ENCODE measurements at regions not wholly inside any gene's neighbourhood (a gene's known extent, or its start where the extent isn't known, plus 50 kb on each side); places are given as distances from the start of the nearest gene placed in this dataset.

- in situ Hi-C loops (cut with HindIII; ENCODE audit: low pct_unique_long_range_greater_than_20kb, low sequenced_read_pairs): no loop called here
- DNase-seq (ENCODE audit: low read depth, low spot score): no peak
Observed at GRCh38 chr12:118575730-118576129, 199.4 kb downstream of the SUDS3 start.

DNA sequence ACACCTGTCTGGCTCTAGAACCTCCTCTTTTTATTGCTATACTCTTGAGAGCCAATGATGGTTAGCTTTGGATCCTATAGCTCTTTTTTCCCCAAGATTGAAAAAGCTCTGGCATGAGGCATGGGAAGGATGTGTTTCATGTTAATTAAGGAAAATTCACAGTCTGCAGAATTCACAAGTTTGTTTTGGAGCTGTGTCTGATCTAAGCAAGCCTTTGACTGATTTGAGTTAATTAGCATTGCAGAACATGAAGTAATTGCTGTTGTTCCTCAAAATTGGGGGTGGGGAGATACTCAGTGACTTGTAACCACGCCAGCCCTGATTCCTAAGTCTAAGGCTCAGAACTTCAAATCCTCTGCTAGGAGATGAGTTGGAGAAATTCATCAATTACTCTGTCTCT lies 205.0 kb downstream of the SUDS3 start:
- DNase-seq (ENCODE audit: low read depth, low spot score): no peak
- in situ Hi-C loops (cut with HindIII; ENCODE audit: low pct_unique_long_range_greater_than_20kb, low sequenced_read_pairs): no loop called here

- in situ Hi-C loops (cut with HindIII; ENCODE audit: low pct_unique_long_range_greater_than_20kb, low sequenced_read_pairs): no loop called here
- no peak for DNase-seq (ENCODE audit: low read depth, low spot score)
Observed at GRCh38 chr12:118582863-118583262, 206.5 kb downstream of the SUDS3 start.

GRCh38 chr12:118586433-118586832 lies 210.1 kb downstream of the SUDS3 start:
- no peak for DNase-seq (ENCODE audit: low read depth, low spot score)
- in situ Hi-C loops (cut with HindIII; ENCODE audit: low pct_unique_long_range_greater_than_20kb, low sequenced_read_pairs): no loop called here

- in situ Hi-C loops (cut with HindIII; ENCODE audit: low pct_unique_long_range_greater_than_20kb, low sequenced_read_pairs): no loop called here
- no peak for DNase-seq (ENCODE audit: low read depth, low spot score)
Observed at GRCh38 chr12:118589162-118589561, 212.8 kb downstream of the SUDS3 start.

DNA sequence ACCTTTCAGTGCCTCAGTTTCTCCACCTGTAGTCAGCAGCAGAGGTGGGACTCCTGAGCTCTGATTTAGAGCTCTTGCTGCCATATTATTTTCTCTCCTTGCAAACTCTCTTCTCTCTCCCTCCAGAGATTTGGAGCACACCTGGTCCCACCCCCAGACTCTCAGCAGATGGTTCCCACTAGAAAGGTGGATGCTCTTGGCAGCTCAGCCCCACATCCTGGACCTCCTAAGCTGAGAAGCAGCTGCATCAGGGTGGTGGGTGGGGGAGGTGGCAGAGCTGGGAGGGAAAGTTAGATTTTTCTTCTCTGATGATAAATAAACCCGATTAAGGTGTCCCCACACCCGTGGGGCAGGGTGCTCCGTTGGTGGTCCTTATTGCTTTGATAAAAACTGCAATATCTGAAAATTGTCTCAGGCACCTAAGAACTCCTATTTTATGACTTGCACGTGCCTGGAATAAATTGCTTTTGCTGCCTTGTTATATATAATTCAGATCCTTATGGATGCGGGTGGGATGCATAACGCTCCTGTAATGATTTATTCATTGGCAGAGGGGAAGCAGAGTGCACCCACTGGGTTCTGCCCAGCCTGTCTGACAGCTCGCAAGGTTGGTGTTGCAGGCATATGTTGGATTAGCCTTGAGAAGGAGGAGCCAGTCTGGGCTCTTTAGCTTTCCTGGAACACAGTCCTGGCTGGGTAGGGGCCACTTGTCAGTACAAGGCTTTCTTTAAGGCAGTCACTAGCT lies 214.2 kb downstream of the SUDS3 start:
- no peak for DNase-seq (ENCODE audit: low read depth, low spot score)
- in situ Hi-C loops (cut with HindIII; ENCODE audit: low pct_unique_long_range_greater_than_20kb, low sequenced_read_pairs): no loop called here

DNA sequence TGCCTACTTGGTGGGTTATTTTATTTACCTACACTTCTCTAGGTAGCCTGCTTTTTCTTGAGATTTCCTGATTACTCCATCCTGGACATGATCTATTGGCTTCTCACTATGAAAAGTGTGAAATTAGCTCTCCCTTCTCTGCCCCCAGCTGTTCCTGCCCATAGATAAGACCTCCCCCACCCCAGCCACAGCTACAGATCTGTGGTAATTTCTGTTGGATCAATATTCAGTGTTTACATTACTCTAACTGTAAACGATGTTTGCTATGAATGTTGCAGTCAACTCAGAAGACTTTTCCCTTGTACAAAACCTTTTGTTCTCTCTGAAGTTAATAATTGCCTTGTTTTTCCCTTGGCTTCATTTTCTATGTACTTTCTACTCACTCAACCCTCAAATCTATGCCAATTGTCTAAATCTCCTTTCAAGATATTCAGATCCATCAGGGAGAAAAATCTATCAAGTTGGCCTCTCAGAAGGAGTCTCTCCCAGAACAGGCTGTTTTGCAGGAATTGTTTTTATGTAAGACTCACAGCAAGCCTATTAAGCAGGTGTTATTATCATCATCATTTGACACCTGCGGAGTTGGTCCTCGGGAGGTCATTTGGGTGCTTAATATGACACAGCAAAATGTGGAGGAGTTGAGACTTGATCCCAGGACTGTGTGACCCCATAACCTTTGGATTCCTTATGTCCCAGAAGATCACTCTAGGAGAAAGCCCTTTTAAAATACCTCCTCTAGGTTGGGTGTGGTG lies 227.4 kb downstream of the SUDS3 start:
- in situ Hi-C loops (cut with HindIII; ENCODE audit: low pct_unique_long_range_greater_than_20kb, low sequenced_read_pairs): no loop called here
- no peak for DNase-seq (ENCODE audit: low read depth, low spot score)

DNA sequence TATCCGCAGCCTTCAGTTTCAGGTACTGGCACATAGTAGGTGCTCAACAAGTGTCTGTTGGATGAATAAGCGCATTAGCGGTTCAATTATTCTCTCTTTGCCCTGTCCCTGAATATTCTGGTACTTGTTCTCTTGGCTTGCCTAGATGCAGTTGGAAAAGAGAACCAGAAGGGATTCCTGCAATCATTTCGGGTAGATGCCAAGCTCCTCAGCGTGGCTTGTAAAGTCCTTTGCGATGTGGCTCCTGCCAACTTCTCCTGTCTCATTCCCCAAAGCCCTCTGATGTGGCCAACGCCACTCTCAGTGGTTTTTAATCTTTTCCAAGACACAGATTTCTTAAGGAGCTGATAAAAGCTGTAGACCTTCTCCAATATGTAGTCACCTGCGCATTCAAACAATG lies 230.3 kb downstream of the SUDS3 start:
- in situ Hi-C loops (cut with HindIII; ENCODE audit: low pct_unique_long_range_greater_than_20kb, low sequenced_read_pairs): no loop called here

GRCh38 chr12:118607831-118608230 lies 231.5 kb downstream of the SUDS3 start:
- in situ Hi-C loops (cut with HindIII; ENCODE audit: low pct_unique_long_range_greater_than_20kb, low sequenced_read_pairs): no loop called here

More for the DNA sequence above, 230.3 kb downstream of the SUDS3 start:
- DNase-seq (ENCODE audit: low read depth, low spot score): no peak

DNA sequence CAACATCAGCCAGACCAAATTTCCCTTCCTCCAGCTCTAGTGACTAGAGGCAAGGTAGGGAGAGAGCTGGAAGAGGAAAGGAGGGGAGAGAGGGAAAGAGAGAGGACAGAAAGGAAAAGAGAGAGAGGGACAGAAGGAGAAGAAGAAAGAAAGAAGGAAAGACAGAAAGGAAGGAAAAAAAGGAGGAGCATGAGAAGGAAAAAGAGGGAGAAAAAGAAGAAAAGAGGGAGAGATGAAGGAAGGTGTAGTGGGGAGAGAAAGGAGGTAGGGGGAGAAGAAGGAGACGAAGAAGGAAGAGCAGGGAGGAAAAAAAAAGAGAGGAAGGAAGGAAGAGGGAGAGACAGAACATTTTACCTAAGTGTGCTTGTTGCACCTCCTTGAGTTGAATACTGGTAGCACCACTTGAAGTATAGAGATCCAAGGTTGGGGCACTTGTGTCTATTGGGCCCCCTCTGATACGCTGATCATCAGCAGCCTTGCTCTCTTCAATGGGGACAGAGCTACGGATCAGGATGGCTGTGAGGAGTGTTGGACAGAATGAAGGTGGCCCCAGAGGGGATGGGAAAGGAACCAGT lies 232.5 kb downstream of the SUDS3 start:
- peak; percentile 9 for DNase-seq (ENCODE audit: low read depth, low spot score)
- in situ Hi-C loops (cut with HindIII; ENCODE audit: low pct_unique_long_range_greater_than_20kb, low sequenced_read_pairs): no loop called here

More at GRCh38 chr12:118607831-118608230, 231.5 kb downstream of the SUDS3 start:
- DNase-seq (ENCODE audit: low read depth, low spot score): no peak

- no peak for DNase-seq (ENCODE audit: low read depth, low spot score)
- in situ Hi-C loops (cut with HindIII; ENCODE audit: low pct_unique_long_range_greater_than_20kb, low sequenced_read_pairs): no loop called here
Observed at GRCh38 chr12:118611295-118611694, 234.9 kb downstream of the SUDS3 start.

DNA sequence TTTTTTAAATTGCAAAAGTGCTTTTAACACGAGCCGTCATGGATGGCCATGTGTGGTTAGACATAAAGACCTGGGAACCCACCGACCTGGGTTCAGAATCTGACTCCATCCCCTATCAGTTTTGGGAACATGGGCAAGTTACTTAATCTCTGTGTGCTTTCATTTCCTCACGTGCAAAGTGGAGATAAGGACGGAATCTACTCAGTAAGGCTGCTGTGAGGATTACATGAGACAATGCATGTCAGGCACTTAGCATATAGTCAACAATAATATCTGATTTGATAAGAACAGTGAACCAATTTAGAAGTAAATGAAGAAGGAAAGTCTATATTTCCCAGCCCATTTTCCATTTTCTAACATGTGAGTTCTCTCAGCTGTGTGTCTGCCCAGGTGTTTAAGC lies 235.4 kb downstream of the SUDS3 start:
- in situ Hi-C loops (cut with HindIII; ENCODE audit: low pct_unique_long_range_greater_than_20kb, low sequenced_read_pairs): no loop called here
- DNase-seq (ENCODE audit: low read depth, low spot score): no peak

DNA sequence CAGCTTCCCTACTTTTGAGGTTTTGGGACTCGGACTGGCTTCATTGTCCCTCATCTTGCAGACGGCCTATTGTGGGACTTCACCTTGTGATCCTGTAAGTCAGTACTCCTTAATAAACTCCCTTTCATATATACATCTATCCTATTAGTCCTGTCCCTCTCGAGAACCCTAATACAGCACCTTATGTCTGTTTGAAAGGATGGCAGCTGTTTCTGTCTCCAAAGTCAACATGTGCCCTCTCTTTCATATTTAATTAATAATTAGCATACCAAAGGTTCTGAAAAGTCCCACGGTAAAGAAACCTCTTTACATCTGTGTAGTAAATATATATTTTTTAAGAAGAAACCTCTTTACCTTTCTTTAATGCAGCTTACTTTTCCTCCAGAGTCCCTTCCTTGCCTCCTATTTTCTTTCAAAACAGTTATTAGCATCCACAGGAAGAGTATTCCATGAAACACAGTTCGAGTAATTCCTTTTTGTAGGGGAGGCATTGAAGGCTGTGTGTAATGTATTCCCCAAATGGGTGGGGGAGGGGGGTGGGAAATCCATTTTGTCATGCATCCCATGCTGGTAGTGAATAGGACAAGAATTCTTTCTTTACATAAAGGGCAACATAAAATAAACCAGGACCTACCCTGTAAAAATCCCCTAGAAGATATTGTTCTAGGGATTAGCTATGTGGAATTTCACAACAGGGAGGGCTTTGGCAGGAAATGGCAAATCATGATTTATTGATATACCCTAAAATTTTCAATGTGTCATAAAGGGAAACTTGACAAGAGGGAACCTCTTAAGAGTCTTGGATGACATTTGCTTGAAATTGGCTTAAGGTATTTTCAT lies 241.5 kb downstream of the SUDS3 start:
- DNase-seq (ENCODE audit: low read depth, low spot score): no peak
- in situ Hi-C loops (cut with HindIII; ENCODE audit: low pct_unique_long_range_greater_than_20kb, low sequenced_read_pairs): no loop called here

- in situ Hi-C loops (cut with HindIII; ENCODE audit: low pct_unique_long_range_greater_than_20kb, low sequenced_read_pairs): no loop called here
Observed at GRCh38 chr12:118618695-118619094, 242.3 kb downstream of the SUDS3 start.

GRCh38 chr12:118625050-118625675 lies 248.8 kb downstream of the SUDS3 start:
- no peak for DNase-seq (ENCODE audit: low read depth, low spot score)
- in situ Hi-C loops (cut with HindIII; ENCODE audit: low pct_unique_long_range_greater_than_20kb, low sequenced_read_pairs): no loop called here

More at GRCh38 chr12:118618695-118619094, 242.3 kb downstream of the SUDS3 start:
- DNase-seq (ENCODE audit: low read depth, low spot score): peak; percentile 9

DNA sequence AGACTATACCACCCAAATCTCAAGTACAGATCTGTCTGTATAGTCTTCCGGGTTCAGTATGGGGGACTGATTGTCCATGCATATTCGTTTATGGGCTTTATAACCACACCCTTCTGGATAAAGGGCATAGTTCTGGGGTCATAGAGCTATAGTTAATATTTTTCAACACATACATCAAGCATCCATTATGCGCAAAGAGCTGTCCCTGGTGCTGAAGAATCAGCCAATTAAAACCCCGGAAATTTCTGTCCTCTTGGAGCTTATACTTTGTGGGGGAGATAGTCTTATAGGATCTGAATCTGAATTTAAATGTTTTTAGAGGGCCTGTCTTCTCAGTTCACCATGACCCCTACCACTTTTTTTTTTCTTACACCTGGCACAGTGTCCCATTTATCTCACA lies 256.7 kb downstream of the SUDS3 start:
- DNase-seq (ENCODE audit: low read depth, low spot score): no peak
- in situ Hi-C loops (cut with HindIII; ENCODE audit: low pct_unique_long_range_greater_than_20kb, low sequenced_read_pairs): no loop called here

DNA sequence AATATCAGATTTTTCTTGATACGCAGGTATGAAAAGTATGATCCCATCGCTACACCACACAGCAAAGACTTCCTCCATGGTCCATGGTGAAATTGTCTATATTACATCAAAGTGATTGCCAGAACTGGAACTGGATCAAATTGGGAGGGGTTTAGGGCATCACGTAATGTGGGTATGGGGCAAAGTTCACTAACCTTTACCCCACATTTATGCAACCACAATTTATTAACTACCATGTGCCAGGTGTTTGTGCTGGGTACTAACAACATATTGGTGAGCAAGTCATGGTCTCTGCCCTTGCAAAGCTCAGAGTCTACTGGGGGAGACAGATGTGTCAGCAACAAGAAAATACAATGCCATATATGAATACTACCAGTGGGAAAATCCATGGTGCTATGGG lies 258.9 kb downstream of the SUDS3 start:
- in situ Hi-C loops (cut with HindIII; ENCODE audit: low pct_unique_long_range_greater_than_20kb, low sequenced_read_pairs): no loop called here

More for the DNA sequence above, 258.9 kb downstream of the SUDS3 start:
- no peak for DNase-seq (ENCODE audit: low read depth, low spot score)
